GM12892 (cell line): ENCODE measurements at regions not wholly inside any gene's neighbourhood (a gene's known extent, or its start where the extent isn't known, plus 50 kb on each side); places are given as distances from the start of the nearest gene placed in this dataset.

ENCODE experiments used
- POLR2A ChIP-seq: IDR thresholded peaks from 2 replicates; pipeline ENCODE4 v1.6.1; 2011; ENCODE audit warnings: low read depth, low read length, control low read depth
- POLR2AphosphoS5 ChIP-seq: IDR thresholded peaks from 2 replicates; pipeline ENCODE4 v1.6.1; 2011; ENCODE audit warnings: low read depth, low read length, control low read depth
- TAF1 ChIP-seq: IDR thresholded peaks from 2 replicates; pipeline ENCODE4 v1.6.1; 2011; ENCODE audit warnings: low read depth, mild to moderate bottlenecking, control low read depth, low read length, borderline replicate concordance

DNA sequence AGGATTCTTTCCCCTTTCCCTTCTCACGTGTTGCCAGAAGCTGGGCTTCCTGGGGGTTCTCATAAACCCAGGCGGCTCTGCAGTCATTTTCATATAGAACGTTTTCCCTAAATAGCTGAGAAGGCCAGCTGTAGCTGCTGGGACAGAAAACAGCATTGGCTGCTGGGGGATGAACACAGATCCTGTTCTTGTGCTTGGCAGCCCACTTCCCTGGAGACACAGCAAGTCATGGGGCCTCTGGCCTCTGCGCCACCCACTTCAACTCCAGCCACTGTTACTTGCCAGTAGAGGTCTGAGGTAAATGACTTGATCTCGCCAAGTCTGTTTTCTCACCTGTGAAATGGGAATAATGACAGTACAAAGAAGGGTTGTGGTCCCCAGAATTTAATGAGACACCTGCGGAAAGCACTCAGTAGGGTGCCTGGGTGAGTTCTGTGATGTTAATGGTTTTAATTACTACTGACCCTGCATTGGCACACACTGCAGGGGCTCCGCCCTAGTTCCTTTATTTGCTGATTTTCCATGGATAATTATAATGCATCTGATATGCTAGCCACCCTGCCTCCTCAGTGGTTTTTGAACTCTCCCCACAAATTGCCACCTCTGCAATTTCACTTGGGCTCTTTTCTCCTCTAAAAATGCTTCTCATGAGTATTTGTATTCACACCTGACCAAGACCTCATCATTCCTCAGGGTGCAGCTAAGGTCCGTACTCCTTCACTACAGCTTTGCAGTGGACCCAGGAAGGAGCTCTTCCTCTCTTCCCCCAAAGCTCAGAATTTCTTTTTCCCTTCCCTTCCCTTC lies 274.7 kb downstream of the RPLP1 start:
- no peak for TF ChIP-seq TAF1
- TF ChIP-seq POLR2A, result no peak
- no peak for TF ChIP-seq POLR2AphosphoS5
